GM21619 (cell line): ENCODE measurements at regions not wholly inside any gene's neighbourhood (a gene's known extent, or its start where the extent isn't known, plus 50 kb on each side); places are given as distances from the start of the nearest gene placed in this dataset.

Experiments
- ATAC-seq: cut with Tn5 transposase; IDR thresholded peaks from one replicate; pipeline ENCODE4 v1.9.1; 2021; ENCODE audit not compliant: unreplicated experiment

- ATAC-seq: no peak
Observed at GRCh38 chr4:20444599-20445337, 193.1 kb downstream of the SLIT2 start.

DNA sequence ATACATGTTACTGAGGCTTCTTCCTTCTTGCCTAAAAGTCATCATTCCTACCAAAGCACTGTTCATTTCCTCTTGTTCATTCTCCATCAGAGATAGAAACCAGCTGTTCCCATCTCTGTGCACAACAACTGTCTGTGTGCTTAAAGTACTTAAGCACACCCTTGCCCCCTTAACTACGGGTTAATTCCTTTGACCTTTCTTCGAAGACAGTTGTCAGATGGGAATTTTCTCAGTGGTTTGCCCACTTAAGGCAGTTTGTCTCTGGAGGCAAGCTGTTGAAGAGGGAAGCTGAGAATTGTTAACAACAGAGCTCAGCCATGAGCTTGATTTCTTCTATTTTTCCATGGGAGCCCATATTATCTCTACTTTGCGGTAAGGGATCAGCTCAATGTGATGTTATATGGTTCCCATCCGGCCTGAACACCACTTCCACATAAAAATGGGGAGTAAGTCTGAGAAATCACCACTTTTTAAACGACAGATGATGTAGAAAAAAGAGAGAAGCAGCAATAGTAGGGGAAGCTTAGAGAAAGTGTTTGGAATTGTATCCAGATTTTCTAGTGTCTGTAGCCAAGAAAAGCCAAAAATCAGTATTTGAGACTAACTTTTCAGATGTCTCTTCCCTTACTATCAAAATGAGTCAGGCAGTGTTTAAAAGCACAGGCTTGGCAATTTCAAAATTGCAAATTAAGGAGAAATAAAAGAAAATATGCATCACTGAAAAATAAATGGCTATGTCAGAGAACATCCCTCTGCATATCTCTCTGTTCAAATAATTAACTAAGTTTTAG lies 194.4 kb downstream of the SLIT2 start:
- no peak for ATAC-seq

GRCh38 chr4:20447103-20447502 lies 195.4 kb downstream of the SLIT2 start:
- no peak for ATAC-seq

DNA sequence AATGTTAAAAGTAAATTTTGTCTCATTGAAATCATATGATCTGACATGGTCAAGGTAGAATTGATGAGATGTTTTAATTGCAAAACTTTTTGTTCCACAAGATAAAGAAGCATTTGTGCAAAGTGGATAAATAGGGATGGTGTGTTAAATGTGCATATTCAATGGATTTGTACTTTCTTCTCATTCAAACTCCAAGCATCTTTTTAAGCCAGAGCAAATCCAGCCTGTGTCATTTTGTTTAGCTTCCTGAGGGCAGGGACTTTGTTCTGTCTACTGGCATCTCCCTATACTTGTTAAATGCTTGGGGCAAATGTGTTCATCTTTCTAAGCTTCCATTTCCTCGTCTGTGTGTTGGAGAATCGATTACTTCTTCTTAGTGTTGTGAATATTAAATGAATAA lies 200.3 kb downstream of the SLIT2 start:
- no peak for ATAC-seq

GRCh38 chr4:20454515-20454914 lies 202.8 kb downstream of the SLIT2 start:
- no peak for ATAC-seq

DNA sequence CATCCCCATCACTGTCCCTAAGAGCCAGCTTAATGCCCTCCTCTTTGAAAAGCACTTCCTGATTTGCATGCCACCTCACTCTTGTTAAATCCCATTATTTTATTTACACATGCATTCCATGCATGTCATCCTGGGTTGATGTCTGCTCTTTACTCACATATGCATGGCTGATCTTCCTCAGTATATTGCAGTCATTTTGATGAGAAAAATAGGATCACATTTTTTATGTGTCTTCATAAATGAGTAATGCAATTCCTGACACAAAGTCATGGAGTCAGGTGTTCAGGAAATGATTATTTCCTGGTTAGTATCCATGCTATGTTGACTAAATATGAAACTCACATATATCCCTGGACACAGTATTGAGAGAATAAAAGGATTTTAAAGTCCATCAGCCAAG lies 204.7 kb downstream of the SLIT2 start:
- no peak for ATAC-seq

- ATAC-seq: no peak
Observed at GRCh38 chr4:20462426-20463175, 210.9 kb downstream of the SLIT2 start.

GRCh38 chr4:20463176-20463430 lies 211.4 kb downstream of the SLIT2 start:
- no peak for ATAC-seq

- ATAC-seq: no peak
Observed at GRCh38 chr4:20464381-20464780, 212.7 kb downstream of the SLIT2 start.

GRCh38 chr4:20474119-20474518 lies 222.4 kb downstream of the SLIT2 start:
- ATAC-seq: no peak

DNA sequence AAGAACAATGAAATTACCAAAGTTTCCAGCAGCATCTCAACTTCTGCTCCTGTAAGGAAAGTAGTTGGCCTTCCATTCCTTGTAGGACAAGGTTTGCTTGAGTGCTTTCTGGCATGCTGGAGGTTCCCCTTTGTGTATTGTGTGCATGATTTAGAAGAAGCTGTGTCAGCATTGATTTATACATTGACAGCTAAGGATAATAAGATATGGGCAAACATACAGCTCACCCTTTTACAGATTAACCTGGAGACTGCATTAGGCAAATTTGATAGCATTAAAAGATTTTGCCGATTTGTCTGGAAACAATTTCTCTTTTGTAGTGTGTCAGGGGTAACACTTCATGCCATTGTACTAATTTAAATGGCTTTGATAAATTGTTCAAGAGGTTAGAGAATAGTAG lies 221.8 kb upstream of the PACRGL start:
- no peak for ATAC-seq

GRCh38 chr4:20480165-20480947 lies 219.9 kb upstream of the PACRGL start:
- no peak for ATAC-seq

- no peak for ATAC-seq
Observed at GRCh38 chr4:20483416-20483815, 216.8 kb upstream of the PACRGL start.

- no peak for ATAC-seq
Observed at GRCh38 chr4:20486433-20486832, 213.8 kb upstream of the PACRGL start.

DNA sequence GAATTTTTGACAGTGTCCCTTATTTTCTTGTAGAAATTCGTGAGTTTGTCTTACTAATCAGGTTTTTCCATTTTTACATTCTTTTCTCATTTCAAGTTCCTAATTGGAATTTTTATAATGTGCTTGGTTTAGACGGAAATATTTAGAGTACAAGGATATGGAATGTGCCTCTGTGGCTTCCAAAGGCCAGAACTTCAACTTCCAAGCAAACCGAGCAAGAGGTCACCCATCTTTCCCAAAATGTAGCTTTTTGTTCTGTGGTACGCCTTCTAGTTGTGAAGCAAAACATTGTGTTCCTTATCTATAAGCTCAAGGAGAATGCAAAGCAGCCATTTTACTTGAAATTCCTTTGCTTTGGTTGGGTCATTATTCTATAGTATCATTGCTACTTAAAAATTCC lies 212.8 kb upstream of the PACRGL start:
- no peak for ATAC-seq

GRCh38 chr4:20487852-20488251 lies 212.4 kb upstream of the PACRGL start:
- ATAC-seq: no peak

GRCh38 chr4:20490734-20491133 lies 209.5 kb upstream of the PACRGL start:
- no peak for ATAC-seq

GRCh38 chr4:20493761-20494353 lies 206.4 kb upstream of the PACRGL start:
- ATAC-seq: no peak

DNA sequence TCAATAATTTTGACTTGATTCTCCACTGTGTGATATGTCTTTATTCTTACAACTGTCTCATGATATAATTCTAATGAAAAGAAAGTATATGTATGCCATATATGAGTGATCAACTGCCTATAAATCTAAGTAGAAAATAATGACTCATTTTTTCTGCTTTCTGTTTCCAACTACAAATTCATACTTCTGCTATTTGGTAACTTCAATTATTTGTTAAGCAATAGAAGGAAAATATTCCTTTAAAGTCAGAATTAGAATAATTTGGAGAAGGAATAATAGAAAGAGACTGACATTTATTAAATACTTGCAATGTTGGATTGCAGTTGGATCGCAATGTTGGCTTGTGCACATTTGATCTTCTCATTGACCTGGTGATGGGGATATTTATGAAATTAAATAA lies 204.2 kb upstream of the PACRGL start:
- ATAC-seq: no peak

DNA sequence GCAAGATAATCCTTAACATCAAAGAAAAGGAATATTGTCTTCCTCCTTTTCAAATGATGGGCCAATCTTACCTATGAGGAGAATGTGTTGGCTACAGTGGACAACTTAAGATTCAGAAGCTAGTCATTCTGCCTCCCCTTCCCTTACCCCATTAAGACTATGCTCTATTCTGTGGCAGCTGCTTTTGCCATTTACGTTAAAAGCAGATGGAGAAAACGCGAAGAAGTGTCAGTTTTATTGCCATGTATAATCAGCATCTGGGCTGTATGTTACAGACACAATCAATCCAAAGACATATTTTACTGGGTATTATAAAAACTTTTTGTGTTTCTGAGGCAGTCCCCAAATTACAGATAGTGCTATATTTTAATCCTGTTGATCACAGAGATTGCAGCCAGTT lies 196.1 kb upstream of the PACRGL start:
- no peak for ATAC-seq

DNA sequence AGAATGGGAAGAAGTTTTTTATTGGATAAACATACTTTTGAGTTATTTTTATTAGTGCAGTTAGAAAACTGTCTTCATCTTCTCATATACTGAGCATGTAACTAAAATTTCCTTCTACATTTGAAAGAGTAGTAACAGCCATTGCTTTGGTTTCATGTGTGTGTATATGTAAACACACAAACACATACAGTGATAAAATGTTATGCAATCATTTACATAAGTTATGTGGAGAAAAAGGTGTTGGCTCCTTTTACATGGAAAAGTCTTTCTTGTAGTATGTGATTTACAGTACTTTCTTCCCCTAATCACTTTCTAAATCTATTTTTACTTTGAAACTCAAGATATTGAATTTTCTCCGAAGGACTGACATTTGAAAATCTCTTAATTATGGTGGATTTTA lies 194.3 kb upstream of the PACRGL start:
- no peak for ATAC-seq
